GM12878 (cell line): ENCODE measurements at regions not wholly inside any gene's neighbourhood (a gene's known extent, or its start where the extent isn't known, plus 50 kb on each side); places are given as distances from the start of the nearest gene placed in this dataset.

Experiments used
- ATAC-seq: fragments of 200-7000 bp; cut with Tn5 transposase; 3 replicates; pipeline ENCODE4 v1.9.1; 2020; ENCODE audit warnings: mild to moderate bottlenecking, moderate library complexity
- BruUV-seq: library from RNA; stranded (reverse); fragments of 400-500 nt; replicated peaks from 2 replicates; lab custom pipeline; 2021; lab: Mats Ljungman, UMichigan
- CTCF ChIA-PET: fragments of 300-600 bp; sonication (Branson Sonifier 250); formaldehyde crosslinking; extraction: SDS; loops from one replicate; lab custom pipeline; 2021; ENCODE audit warnings: inconsistent platforms; lab: Yijun Ruan, JAX
- POLR2A ChIA-PET: fragments of 350-600 bp; formaldehyde crosslinking; extraction: SDS; loops from one replicate; lab custom pipeline; 2021; ENCODE audit warnings: inconsistent platforms; lab: Charles Lee
- RAD21 ChIA-PET: fragments of 300-600 bp; sonication (Branson Sonifier 250); formaldehyde crosslinking; loops from one replicate; lab custom pipeline; 2023; ENCODE audit warnings: antibody characterized with exemption; ENCODE audit not compliant: unreplicated experiment; lab: Charles Lee
- SMC1A ChIA-PET: fragments of 300-600 bp; sonication (Branson Sonifier 250); formaldehyde crosslinking; loops from one replicate; lab custom pipeline; 2023; ENCODE audit not compliant: unreplicated experiment, uncharacterized antibody; lab: Charles Lee
- DNase-seq: peaks from one replicate; pipeline ENCODE4 v3.0.0-alpha.2; 2011; ENCODE audit warnings: low read depth, low spot score
- FAIRE-seq: peaks from 3 replicates; lab custom pipeline; 2011; peaks lifted over from hg19 to GRCh38; lab: Jason Lieb, UNC
- H2AFZ ChIP-seq: 2 replicates; pipeline ENCODE4 v1.6.0; 2011; ENCODE audit warnings: low read depth, low read length, control low read depth; ENCODE audit not compliant: control insufficient read depth
- H3K27ac ChIP-seq: 2 replicates; pipeline ENCODE4 v1.5.1; 2011; ENCODE audit warnings: control low read depth; ENCODE audit not compliant: control insufficient read depth, insufficient read depth
- H3K27me3 ChIP-seq, 2 experiments: replicated peaks in 1 of 2; 2 replicates each; pipeline versions ENCODE4 v1.6.0 to v1.6.1; 2011; ENCODE audit warnings: low read length in 1 of 2; ENCODE audit not compliant: control insufficient read depth in 2 of 2, insufficient read depth in 2 of 2
- H3K36me3 ChIP-seq, 2 experiments: 2 replicates each; pipeline ENCODE4 v1.5.1; 2011; ENCODE audit warnings: low read length in 1 of 2; ENCODE audit not compliant: control insufficient read depth in 2 of 2, insufficient read depth in 2 of 2
- H3K4me1 ChIP-seq: 2 replicates; pipeline ENCODE4 v1.6.1; 2011; ENCODE audit warnings: mild to moderate bottlenecking, low read length, moderate library complexity, mixed read lengths; ENCODE audit not compliant: control insufficient read depth, insufficient read depth
- H3K4me2 ChIP-seq: 2 replicates; pipeline ENCODE4 v1.6.0; 2011; ENCODE audit warnings: control low read depth; ENCODE audit not compliant: control insufficient read depth, insufficient read depth
- H3K4me3 ChIP-seq: fragments of 200-600 bp; sonication (generic); 2 replicates; pipeline ENCODE4 v1.5.1; 2016
- H3K79me2 ChIP-seq: 2 replicates; pipeline ENCODE4 v1.6.0; 2011; ENCODE audit warnings: low read length; ENCODE audit not compliant: control insufficient read depth, insufficient read depth
- H3K9ac ChIP-seq: 2 replicates; pipeline ENCODE4 v1.8.0; 2011; ENCODE audit warnings: low read length, control low read depth, mixed read lengths; ENCODE audit not compliant: control insufficient read depth, insufficient read depth
- H3K9me3 ChIP-seq: replicated peaks from 3 replicates; pipeline ENCODE4 v1.5.1; 2011; ENCODE audit warnings: mild to moderate bottlenecking, low read length; ENCODE audit not compliant: control insufficient read depth, insufficient read depth
- H4K20me1 ChIP-seq: 2 replicates; pipeline ENCODE4 v1.6.0; 2011; ENCODE audit not compliant: control insufficient read depth, insufficient read depth
- CEBPB ChIP-seq, 2 experiments: fragments of 150-350 bp in 1 of 2; IDR thresholded peaks; 2 replicates each; pipeline ENCODE4 v1.6.1; 2012 to 2014; ENCODE audit warnings: low read depth in 2 of 2, low read length in 2 of 2, borderline replicate concordance in 1 of 2, inconsistent platforms in 1 of 2
- E2F4 ChIP-seq: IDR thresholded peaks from 2 replicates; pipeline ENCODE4 v1.6.1; 2012; ENCODE audit warnings: low read depth, low read length, improper control_type of control experiment
- JUNB ChIP-seq: IDR thresholded peaks from 2 replicates; pipeline ENCODE4 v1.6.1; 2016; ENCODE audit warnings: antibody characterized with exemption, mild to moderate bottlenecking
- LARP7 ChIP-seq: fragments of 450-650 bp; IDR thresholded peaks from 2 replicates; pipeline ENCODE4 v1.6.1; 2017; ENCODE audit warnings: mild to moderate bottlenecking
- NFYB ChIP-seq: IDR thresholded peaks from 2 replicates; pipeline ENCODE4 v1.6.1; 2011; ENCODE audit warnings: low read depth, mild to moderate bottlenecking, low read length, improper control_type of control experiment, moderate library complexity; ENCODE audit not compliant: insufficient read depth
- RELB ChIP-seq: fragments of 450-650 bp; IDR thresholded peaks from 2 replicates; pipeline ENCODE4 v1.6.1; 2017; ENCODE audit warnings: low read depth, mild to moderate bottlenecking, moderate library complexity
- SIN3A ChIP-seq: IDR thresholded peaks from 2 replicates; pipeline ENCODE4 v1.6.1; 2012; ENCODE audit warnings: low read depth, low read length, improper control_type of control experiment
- TCF12 ChIP-seq: IDR thresholded peaks from 2 replicates; pipeline ENCODE4 v1.6.1; 2011; ENCODE audit warnings: low read depth, mild to moderate bottlenecking, low read length
- ZNF384 ChIP-seq: IDR thresholded peaks from 2 replicates; pipeline ENCODE4 v1.6.1; 2012; ENCODE audit warnings: low read depth, mild to moderate bottlenecking, low read length, improper control_type of control experiment, borderline replicate concordance
- WGBS: methylation state at CpG from one replicate; pipeline ENCODE4 v1.1.6; 2016; ENCODE audit warnings: low lambda C conversion rate; ENCODE audit not compliant: insufficient replicate concordance, insufficient coverage; ENCODE audit errors: missing lambda C conversion rate; 5-methylcytosine and 5-hydroxymethylcytosine counted together
- in situ Hi-C: fragments of 300-500 bp; cut with MboI; formaldehyde crosslinking; loops from 9 replicates; pipeline ENCODE4 v1.14.3; 2018; ENCODE audit warnings: mixed read lengths
- intact Hi-C: fragments of 100-400 bp; cut with micrococcal nuclease; formaldehyde crosslinking; loops from one replicate; pipeline ENCODE4 v1.14.2; 2022; ENCODE audit not compliant: unreplicated experiment
- TF ChIP-seq, protein P1 (sequence below): fragments of 450-650 bp; conservative IDR thresholded peaks from 2 replicates; pipeline ENCODE4 v1.6.1; 2017; ENCODE audit warnings: mild to moderate bottlenecking, moderate library complexity

DNA sequence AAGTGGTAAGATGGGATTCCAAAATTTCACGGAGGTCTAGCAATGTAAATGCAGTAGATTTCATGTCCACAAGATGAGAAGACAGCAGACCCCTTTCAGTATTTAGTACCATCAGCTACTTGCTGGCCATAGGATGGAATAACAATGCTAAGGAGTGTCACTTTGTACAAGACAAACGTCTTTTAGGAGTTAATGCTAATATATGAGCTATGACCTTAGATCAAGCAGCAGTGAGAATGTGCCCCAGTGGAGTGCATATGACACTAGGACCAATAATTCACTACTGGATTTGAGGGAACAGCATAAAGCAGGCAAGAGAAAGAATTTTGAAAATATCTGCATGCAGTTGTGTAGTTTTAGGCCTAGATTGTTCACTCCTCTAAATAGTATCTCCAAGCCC, 182.8 kb upstream of the ZNF804B start:
- POLR2A ChIA-PET = no interaction called here
- Histone ChIP-seq H3K27ac (no peak overlapping the region), H3K9ac (no peak overlapping the region), H3K9me3 (no peaks in the 10 kb centered on the region), H3K4me2 (no peak overlapping the region), H2AFZ (no peak overlapping the region), H3K36me3 (no peaks in the 10 kb centered on the region), H3K79me2 (no peaks in the 10 kb centered on the region), H3K27me3 (no peaks in the 10 kb centered on the region), H3K4me3 (no peak overlapping the region), H4K20me1 (no peaks in the 10 kb centered on the region), H3K4me1 (no peaks in the 10 kb centered on the region)
- RAD21 ChIA-PET = no interaction called here
- in situ Hi-C loops (no loop called here), intact Hi-C loops (no loop called here)
- SMC1A ChIA-PET = no interaction called here
- no TSS peak for BruUV-seq
- TF ChIP-seq, protein P1, sequence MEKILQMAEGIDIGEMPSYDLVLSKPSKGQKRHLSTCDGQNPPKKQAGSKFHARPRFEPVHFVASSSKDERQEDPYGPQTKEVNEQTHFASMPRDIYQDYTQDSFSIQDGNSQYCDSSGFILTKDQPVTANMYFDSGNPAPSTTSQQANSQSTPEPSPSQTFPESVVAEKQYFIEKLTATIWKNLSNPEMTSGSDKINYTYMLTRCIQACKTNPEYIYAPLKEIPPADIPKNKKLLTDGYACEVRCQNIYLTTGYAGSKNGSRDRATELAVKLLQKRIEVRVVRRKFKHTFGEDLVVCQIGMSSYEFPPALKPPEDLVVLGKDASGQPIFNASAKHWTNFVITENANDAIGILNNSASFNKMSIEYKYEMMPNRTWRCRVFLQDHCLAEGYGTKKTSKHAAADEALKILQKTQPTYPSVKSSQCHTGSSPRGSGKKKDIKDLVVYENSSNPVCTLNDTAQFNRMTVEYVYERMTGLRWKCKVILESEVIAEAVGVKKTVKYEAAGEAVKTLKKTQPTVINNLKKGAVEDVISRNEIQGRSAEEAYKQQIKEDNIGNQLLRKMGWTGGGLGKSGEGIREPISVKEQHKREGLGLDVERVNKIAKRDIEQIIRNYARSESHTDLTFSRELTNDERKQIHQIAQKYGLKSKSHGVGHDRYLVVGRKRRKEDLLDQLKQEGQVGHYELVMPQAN = no peak
- no peak for TF ChIP-seq LARP7
- TF ChIP-seq ZNF384 = no peak
- no peak for TF ChIP-seq SIN3A
- no peak for TF ChIP-seq NFYB
- no peak for TF ChIP-seq E2F4
- TF ChIP-seq JUNB = no peak
- no peak for TF ChIP-seq CEBPB (IDR thresholded peaks at IDR 0.05; ENCODE audit: borderline replicate concordance in 1 of 2, low read depth in 2 of 2, low read length in 2 of 2)
- TF ChIP-seq RELB = no peak
- TF ChIP-seq TCF12 = no peak
- FAIRE-seq (no peak), ATAC-seq (no peak), DNase-seq (no peak)
- CTCF ChIA-PET = interaction anchor here (0.7 to 0.8 kb wide), 2 partner anchors 29 to 316 kb away, joined by 3 to 4 read pairs; no protein-coding TSS in a partner anchor
- WGBS = 2% methylated on average over 2 of the region's 2 CpGs
